ENCODE measurements at regions not wholly inside any gene's neighbourhood (a gene's known extent, or its start where the extent isn't known, plus 50 kb on each side); places are given as distances from the start of the nearest gene placed in this dataset.

DNA sequence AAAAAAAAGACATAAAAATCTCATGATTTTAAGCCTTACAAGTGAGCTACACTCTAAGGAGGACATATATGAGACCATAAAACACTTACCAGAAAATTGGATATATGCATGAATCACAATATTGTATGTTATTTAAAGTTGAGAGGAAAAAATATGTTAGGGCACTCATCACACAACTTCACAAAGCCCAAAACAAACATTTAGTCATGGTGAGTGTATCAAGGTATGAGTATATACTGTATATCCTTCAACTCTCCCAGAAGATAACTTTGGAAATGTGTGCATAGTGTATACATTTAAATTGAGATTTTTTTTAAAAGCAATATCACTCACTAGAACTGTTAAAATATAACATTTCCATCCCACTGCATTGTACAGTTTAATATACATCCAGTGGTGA is 259.3 kb downstream of the SRGAP2C start:
- TF ChIP-seq, protein P1, sequence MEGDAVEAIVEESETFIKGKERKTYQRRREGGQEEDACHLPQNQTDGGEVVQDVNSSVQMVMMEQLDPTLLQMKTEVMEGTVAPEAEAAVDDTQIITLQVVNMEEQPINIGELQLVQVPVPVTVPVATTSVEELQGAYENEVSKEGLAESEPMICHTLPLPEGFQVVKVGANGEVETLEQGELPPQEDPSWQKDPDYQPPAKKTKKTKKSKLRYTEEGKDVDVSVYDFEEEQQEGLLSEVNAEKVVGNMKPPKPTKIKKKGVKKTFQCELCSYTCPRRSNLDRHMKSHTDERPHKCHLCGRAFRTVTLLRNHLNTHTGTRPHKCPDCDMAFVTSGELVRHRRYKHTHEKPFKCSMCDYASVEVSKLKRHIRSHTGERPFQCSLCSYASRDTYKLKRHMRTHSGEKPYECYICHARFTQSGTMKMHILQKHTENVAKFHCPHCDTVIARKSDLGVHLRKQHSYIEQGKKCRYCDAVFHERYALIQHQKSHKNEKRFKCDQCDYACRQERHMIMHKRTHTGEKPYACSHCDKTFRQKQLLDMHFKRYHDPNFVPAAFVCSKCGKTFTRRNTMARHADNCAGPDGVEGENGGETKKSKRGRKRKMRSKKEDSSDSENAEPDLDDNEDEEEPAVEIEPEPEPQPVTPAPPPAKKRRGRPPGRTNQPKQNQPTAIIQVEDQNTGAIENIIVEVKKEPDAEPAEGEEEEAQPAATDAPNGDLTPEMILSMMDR (conservative IDR thresholded peaks at IDR 0.05; ENCODE audit: low read depth, low read length): no peak
- no peak for TF ChIP-seq EZH2 (IDR thresholded peaks at IDR 0.05; ENCODE audit: borderline replicate concordance, low read depth, low read length, poor library complexity, severe bottlenecking)
